ENCODE measurements at regions not wholly inside any gene's neighbourhood (a gene's known extent, or its start where the extent isn't known, plus 50 kb on each side); places are given as distances from the start of the nearest gene placed in this dataset.

GRCh38 chr19:34305221-34306083 lies 51.1 kb downstream of the GARRE1 start:
- H3K4me3 ChIP-seq (ENCODE audit: low read depth, low read length) = no peak overlapping the region

GRCh38 chr19:34306213-34306661 lies 51.9 kb downstream of the GARRE1 start:
- DNase-seq (ENCODE audit: low read depth) = no peak
- TF ChIP-seq CTCF (IDR thresholded peaks at IDR 0.05; ENCODE audit: low read depth, low read length, missing control alignments) = no peak

More at GRCh38 chr19:34305221-34306083, 51.1 kb downstream of the GARRE1 start:
- TF ChIP-seq CTCF (IDR thresholded peaks at IDR 0.05; ENCODE audit: low read depth, low read length, missing control alignments) = no peak
- no peak for DNase-seq (ENCODE audit: low read depth)

DNA sequence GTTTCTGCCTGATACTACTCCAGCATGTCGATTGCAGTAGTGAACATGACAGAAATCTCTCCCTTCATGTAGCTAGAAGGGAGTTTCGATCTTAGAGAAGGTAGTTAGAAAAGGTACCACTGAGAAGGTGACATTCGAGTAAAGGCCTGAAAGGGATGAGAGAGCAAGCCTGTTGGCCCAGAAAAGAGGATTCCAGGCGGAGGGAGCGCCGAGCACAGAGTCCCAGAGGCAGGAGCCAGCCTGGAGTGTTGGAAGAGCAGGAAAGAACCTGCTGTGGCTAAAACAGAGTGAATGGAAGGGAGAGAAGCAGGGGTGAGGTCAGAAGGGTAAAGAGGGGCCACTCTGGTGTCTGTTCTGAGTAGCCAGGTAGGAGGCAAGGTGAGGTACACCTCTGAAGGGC lies 52.5 kb downstream of the GARRE1 start:
- DNase-seq (ENCODE audit: low read depth) = no peak

More at GRCh38 chr19:34306213-34306661, 51.9 kb downstream of the GARRE1 start:
- no peak overlapping the region for H3K4me3 ChIP-seq (ENCODE audit: low read depth, low read length)

GRCh38 chr19:34308381-34309367 lies 54.3 kb downstream of the GARRE1 start:
- no peak overlapping the region for H3K4me3 ChIP-seq (ENCODE audit: low read depth, low read length)
- peak; percentile 21 for DNase-seq (ENCODE audit: low read depth)
- no peak for TF ChIP-seq CTCF (IDR thresholded peaks at IDR 0.05; ENCODE audit: low read depth, low read length, missing control alignments)

More for the DNA sequence above, 52.5 kb downstream of the GARRE1 start:
- no peak overlapping the region for H3K4me3 ChIP-seq (ENCODE audit: low read depth, low read length)
- TF ChIP-seq CTCF (IDR thresholded peaks at IDR 0.05; ENCODE audit: low read depth, low read length, missing control alignments) = no peak

- TF ChIP-seq CTCF (IDR thresholded peaks at IDR 0.05; ENCODE audit: low read depth, low read length, missing control alignments) = no peak
- DNase-seq (ENCODE audit: low read depth) = no peak
- no peak overlapping the region for H3K4me3 ChIP-seq (ENCODE audit: low read depth, low read length)
Measured at GRCh38 chr19:34309368-34310138, 55.2 kb downstream of the GARRE1 start.

DNA sequence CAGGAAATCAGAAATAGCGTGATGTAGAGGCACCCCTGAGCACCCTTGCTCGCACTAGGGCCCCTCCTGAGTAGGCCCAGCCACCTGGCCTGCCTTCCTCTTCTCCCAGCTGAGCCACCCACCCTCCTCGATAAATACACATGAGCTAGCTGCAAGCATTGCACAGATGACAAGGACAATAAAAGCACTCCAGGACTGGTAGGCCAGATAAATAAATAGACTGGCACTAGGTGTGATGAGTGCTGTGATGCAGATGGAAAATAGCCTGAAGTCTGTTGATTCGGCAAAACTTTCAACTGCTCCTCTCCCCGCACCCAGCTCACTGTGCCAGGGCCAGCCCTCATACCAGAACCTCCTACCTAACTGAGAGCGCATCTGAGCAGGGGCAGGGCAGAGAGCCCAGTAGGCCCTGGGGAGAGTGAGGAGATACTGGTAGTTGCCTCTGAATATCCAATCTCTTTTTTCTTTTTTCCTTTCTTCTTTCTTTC lies 54.5 kb upstream of the GPI start:
- no peak for TF ChIP-seq CTCF (IDR thresholded peaks at IDR 0.05; ENCODE audit: low read depth, low read length, missing control alignments)
- no peak overlapping the region for H3K4me3 ChIP-seq (ENCODE audit: low read depth, low read length)
- DNase-seq (ENCODE audit: low read depth) = no peak

Measured in GM12864 (cell line).